Mesendoderm (in vitro differentiated cells): ENCODE measurements at regions not wholly inside any gene's neighbourhood (a gene's known extent, or its start where the extent isn't known, plus 50 kb on each side); places are given as distances from the start of the nearest gene placed in this dataset.
A peak's percentile ranks its signal among the peaks of the same experiment; 100 is the strongest.
"Not testable (repeated sequence)": the region's sequence is repeated elsewhere in the genome, so short reads cannot be mapped to it uniquely, and the experiment has no call there.

Source experiments
- DNase-seq: peaks from one replicate; pipeline ENCODE4 v3.0.0; 2013
- H2AK5ac ChIP-seq: 2 replicates; pipeline ENCODE4 v1.6.1; 2013; ENCODE audit warnings: low read length, inconsistent platforms
- H2BK120ac ChIP-seq: 2 replicates; pipeline ENCODE4 v1.6.1; 2013; ENCODE audit warnings: low read depth, mild to moderate bottlenecking, low read length, moderate library complexity, mixed read lengths
- H2BK15ac ChIP-seq: replicated peaks from 2 replicates; pipeline ENCODE4 v1.6.1; 2013; ENCODE audit warnings: low read depth, mild to moderate bottlenecking, moderate library complexity
- H2BK5ac ChIP-seq: 2 replicates; pipeline ENCODE4 v1.6.1; 2013; ENCODE audit warnings: low read length, inconsistent platforms
- H3K18ac ChIP-seq: 2 replicates; pipeline ENCODE4 v1.6.1; 2013; ENCODE audit warnings: mild to moderate bottlenecking, low read length, mixed read lengths
- H3K23ac ChIP-seq: one replicate; pipeline ENCODE4 v1.6.1; 2013; ENCODE audit warnings: low read length
- H3K27ac ChIP-seq: 2 replicates; pipeline ENCODE4 v1.5.1; 2013; ENCODE audit warnings: low read depth, mild to moderate bottlenecking, inconsistent platforms, low read length, moderate library complexity
- H3K27me3 ChIP-seq: 2 replicates; pipeline ENCODE4 v1.6.1; 2013; ENCODE audit warnings: low read length, control low read depth, mild to moderate bottlenecking, inconsistent platforms; ENCODE audit not compliant: insufficient read depth, poor library complexity
- H3K36me3 ChIP-seq: 2 replicates; pipeline ENCODE4 v1.6.1; 2013; ENCODE audit warnings: low read length, inconsistent platforms; ENCODE audit not compliant: control insufficient read depth, insufficient read depth
- H3K4ac ChIP-seq: one replicate; pipeline ENCODE4 v1.6.1; 2013; ENCODE audit warnings: low read depth, mild to moderate bottlenecking, low read length, moderate library complexity
- H3K4me1 ChIP-seq: 2 replicates; pipeline ENCODE4 v1.6.1; 2013; ENCODE audit warnings: low read depth, low read length, inconsistent platforms; ENCODE audit not compliant: control insufficient read depth
- H3K4me2 ChIP-seq: 2 replicates; pipeline ENCODE4 v1.6.1; 2013; ENCODE audit warnings: low read length
- H3K4me3 ChIP-seq: 2 replicates; pipeline ENCODE4 v1.5.1; 2013; ENCODE audit warnings: mild to moderate bottlenecking, low read length
- H3K56ac ChIP-seq: one replicate; pipeline ENCODE4 v1.6.1; 2013; ENCODE audit warnings: low read length
- H3K79me1 ChIP-seq: 2 replicates; pipeline ENCODE4 v1.6.1; 2013; ENCODE audit warnings: low read length, inconsistent platforms
- H3K79me2 ChIP-seq: 2 replicates; pipeline ENCODE4 v1.6.1; 2013; ENCODE audit warnings: mild to moderate bottlenecking, low read length; ENCODE audit not compliant: control insufficient read depth, insufficient read depth
- H3K9ac ChIP-seq: 2 replicates; pipeline ENCODE4 v1.6.1; 2013; ENCODE audit warnings: low read length, inconsistent platforms
- H4K5ac ChIP-seq: one replicate; pipeline ENCODE4 v1.6.1; 2013; ENCODE audit warnings: low read length
- H4K8ac ChIP-seq: one replicate; pipeline ENCODE4 v1.6.1; 2013; ENCODE audit warnings: low read depth, mild to moderate bottlenecking, control low read depth, low read length, moderate library complexity
- WGBS: extraction: QIAGEN DNeasy Blood & Tissue Kit; methylation state at CpG from one replicate; pipeline ENCODE4 v1.1.7; 2013; ENCODE audit warnings: low lambda C conversion rate, missing lambda C conversion rate; ENCODE audit not compliant: insufficient coverage; ENCODE audit errors: extremely low coverage; 5-methylcytosine and 5-hydroxymethylcytosine counted together

DNA sequence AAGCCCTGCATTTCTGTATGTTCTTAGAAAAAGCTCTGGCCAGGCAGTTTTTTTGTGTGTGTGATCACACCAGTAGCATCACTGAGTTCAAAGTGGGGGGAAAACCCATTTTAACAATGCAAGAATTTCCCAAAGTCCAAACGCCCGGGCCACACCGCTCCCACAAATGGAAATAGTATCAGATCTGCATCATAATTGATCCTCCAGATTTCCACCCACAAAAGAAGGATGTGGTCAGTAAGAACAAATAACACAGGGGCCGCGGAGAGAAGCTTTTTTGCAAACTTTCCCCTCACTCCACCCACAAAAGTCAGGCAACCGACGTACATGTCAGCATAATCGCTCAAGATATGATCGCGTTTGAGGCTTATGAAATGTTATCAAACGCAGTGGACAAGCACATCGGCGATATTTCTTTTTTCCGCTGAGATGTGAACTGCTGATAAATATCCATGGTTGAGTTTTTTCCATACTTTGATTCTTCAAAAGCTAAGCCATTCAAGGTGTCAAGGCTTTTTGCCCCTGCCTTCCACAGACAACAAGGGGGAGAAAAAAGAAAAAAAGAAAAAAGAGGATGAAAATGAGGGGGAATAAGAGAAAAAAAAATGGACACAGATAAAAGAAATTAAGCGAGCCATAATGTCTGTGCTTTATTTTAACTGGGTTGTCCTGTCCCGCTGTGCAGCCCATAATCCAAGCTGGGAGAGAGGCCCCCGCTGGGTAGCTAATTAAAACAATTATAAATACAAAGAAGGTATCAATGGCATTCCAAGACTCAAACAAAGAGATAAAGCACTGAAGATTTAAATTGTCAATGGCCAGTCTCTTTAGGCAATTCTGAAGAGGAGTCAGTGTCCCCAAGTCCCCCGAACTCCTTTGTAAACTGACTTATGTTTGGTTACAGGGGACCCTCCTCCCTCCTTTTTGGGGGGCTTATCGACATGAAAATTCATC lies 143.5 kb downstream of the ZFP64 start:
- peaks cover 6% of the 10 kb centered on the region for H3K4me1 ChIP-seq
- peak overlapping the region; percentile 81 for H4K8ac ChIP-seq
- no CpG with 5 or more reads among the region's 19 CpGs for WGBS
- H2AK5ac ChIP-seq, result no peak overlapping the region
- H3K4ac ChIP-seq, result no peak overlapping the region
- DNase-seq, result peak; percentile 87
- H3K4me2 ChIP-seq, result peak overlapping the region; percentile 30
- peak overlapping the region; percentile 73 for H2BK120ac ChIP-seq
- H3K27ac ChIP-seq, result peak overlapping the region; percentile 77
- H2BK15ac ChIP-seq, result peak overlapping the region; percentile 74
- H3K79me1 ChIP-seq, result no peaks in the 10 kb centered on the region
- H3K18ac ChIP-seq, result peak overlapping the region; percentile 96
- peak overlapping the region; percentile 42 for H2BK5ac ChIP-seq
- no peak overlapping the region for H3K23ac ChIP-seq
- H3K27me3 ChIP-seq, result no peaks in the 10 kb centered on the region
- peak overlapping the region; percentile 31 for H3K9ac ChIP-seq
- H4K5ac ChIP-seq, result no peak overlapping the region
- no peaks in the 10 kb centered on the region for H3K79me2 ChIP-seq
- peak overlapping the region; percentile 45 for H3K56ac ChIP-seq
- H3K4me3 ChIP-seq, result no peak overlapping the region
- no peaks in the 10 kb centered on the region for H3K36me3 ChIP-seq

DNA sequence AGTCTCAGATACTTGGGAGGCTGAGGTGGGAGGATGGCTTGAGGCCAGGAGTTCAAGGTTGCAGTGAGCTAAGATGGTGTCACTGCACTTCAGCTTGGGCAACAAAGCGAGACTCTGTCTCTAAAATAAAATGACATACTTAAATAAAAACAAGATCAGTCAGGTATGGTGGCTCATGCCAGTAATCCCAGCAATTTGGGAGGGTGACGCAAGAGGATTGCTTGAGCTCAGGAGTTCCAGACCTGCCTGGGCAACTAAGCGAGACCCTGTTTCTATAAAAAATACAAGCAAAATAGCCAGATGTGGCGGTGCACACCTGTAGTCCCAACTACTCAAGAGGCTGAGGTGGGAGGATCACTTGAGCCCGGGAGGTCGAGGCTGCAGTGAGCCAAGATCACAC lies 149.6 kb downstream of the ZFP64 start:
- Histone ChIP-seq H3K4me1 (no peaks in the 10 kb centered on the region), H3K9ac (no peak overlapping the region), H3K36me3 (no peaks in the 10 kb centered on the region), H2AK5ac (no peak overlapping the region), H3K56ac (no peak overlapping the region), H4K8ac (no peak overlapping the region), H3K4me2 (no peak overlapping the region), H3K23ac (no peak overlapping the region), H2BK5ac (no peak overlapping the region), H2BK15ac (no peak overlapping the region), H4K5ac (no peak overlapping the region), H3K79me1 (no peaks in the 10 kb centered on the region), H3K18ac (no peak overlapping the region), H3K27ac (no peak overlapping the region), H2BK120ac (no peak overlapping the region), H3K79me2 (no peaks in the 10 kb centered on the region), H3K27me3 (no peaks in the 10 kb centered on the region), H3K4me3 (no peak overlapping the region), H3K4ac (no peak overlapping the region)
- no peak for DNase-seq
- no CpG with 5 or more reads among the region's 6 CpGs for WGBS

DNA sequence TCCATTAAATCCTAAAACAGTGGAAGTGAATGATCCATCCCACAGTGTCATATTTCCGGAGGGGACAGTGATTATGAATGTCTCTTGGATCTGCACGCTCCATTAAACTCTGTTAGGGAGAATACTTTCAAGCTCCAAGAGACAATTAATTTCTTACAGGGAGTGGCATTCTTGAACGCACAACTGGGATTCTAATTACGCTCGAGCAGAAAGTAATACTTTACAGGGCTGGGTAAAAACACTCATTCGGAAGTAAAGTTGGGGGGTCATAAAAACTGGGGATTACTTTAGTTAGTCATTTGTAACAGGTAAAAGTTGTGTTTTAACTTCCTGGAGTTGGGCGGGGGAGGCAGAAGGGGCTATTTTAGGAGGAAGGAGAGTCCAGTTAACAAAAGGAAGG lies 151.8 kb downstream of the ZFP64 start:
- H3K27ac ChIP-seq, result no peak overlapping the region
- H2BK5ac ChIP-seq, result no peak overlapping the region
- no CpG with 5 or more reads among the region's 7 CpGs for WGBS
- no peak overlapping the region for H2AK5ac ChIP-seq
- H3K79me1 ChIP-seq, result no peaks in the 10 kb centered on the region
- no peaks in the 10 kb centered on the region for H3K27me3 ChIP-seq
- H3K36me3 ChIP-seq, result no peaks in the 10 kb centered on the region
- no peak overlapping the region for H3K56ac ChIP-seq
- H3K4ac ChIP-seq, result no peak overlapping the region
- H3K9ac ChIP-seq, result no peak overlapping the region
- no peaks in the 10 kb centered on the region for H3K4me1 ChIP-seq
- no peak overlapping the region for H3K18ac ChIP-seq
- H2BK120ac ChIP-seq, result no peak overlapping the region
- no peak overlapping the region for H2BK15ac ChIP-seq
- no peak overlapping the region for H4K5ac ChIP-seq
- no peaks in the 10 kb centered on the region for H3K79me2 ChIP-seq
- no peak for DNase-seq
- H4K8ac ChIP-seq, result no peak overlapping the region
- H3K4me3 ChIP-seq, result no peak overlapping the region
- no peak overlapping the region for H3K4me2 ChIP-seq
- no peak overlapping the region for H3K23ac ChIP-seq

DNA sequence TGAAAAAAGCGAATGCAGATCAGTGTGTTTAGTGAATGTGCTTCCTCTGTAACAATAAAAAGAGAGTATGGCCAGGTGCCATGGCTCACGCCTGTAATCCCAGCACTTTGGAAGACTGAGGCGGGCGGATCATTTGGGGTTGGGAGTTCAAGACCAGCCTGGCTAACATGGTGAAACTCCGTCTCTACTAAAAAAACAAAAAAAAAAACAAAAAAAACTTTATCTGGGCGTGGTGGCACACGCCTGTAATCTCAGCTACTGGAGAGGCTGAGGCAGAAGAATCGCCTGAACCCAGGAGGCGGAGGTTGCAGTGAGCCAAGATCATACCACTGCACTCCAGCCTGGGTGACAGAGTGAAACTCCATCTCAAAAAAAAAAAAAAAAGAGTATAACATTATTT lies 152.9 kb downstream of the ZFP64 start:
- H3K56ac ChIP-seq, H3K4me2 ChIP-seq, H3K27ac ChIP-seq, H3K18ac ChIP-seq, H3K4me1 ChIP-seq, H3K79me2 ChIP-seq, H4K5ac ChIP-seq, DNase-seq, H2AK5ac ChIP-seq, H3K4ac ChIP-seq, H3K9ac ChIP-seq, H3K79me1 ChIP-seq, H2BK5ac ChIP-seq, H2BK120ac ChIP-seq, H4K8ac ChIP-seq, H3K27me3 ChIP-seq, H3K4me3 ChIP-seq, H3K23ac ChIP-seq, H3K36me3 ChIP-seq, H2BK15ac ChIP-seq: not testable (repeated sequence)
- WGBS, result no CpG with 5 or more reads among the region's 9 CpGs

DNA sequence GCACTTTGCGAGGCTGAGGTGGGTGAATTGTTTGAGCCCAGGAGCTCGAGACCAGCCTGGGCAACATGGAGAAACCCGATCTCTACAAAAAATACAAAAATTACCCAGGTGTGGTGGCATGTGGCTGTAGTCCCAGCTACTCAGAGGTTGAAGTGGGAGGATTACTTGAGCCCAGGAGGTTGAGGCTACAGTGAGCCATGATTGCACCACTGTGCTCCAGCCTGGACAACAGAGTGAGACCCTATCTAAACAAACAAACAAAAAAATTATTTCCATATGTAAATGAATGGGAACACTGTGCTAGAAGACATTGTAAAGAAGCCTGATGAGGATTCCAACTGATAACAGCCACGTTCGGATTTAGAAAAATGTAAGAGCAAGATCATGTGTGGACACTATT lies 154.2 kb downstream of the ZFP64 start:
- no peak for DNase-seq
- H3K36me3 ChIP-seq, result no peaks in the 10 kb centered on the region
- no peak overlapping the region for H3K23ac ChIP-seq
- H3K9ac ChIP-seq, result no peak overlapping the region
- H3K56ac ChIP-seq, result no peak overlapping the region
- no peaks in the 10 kb centered on the region for H3K4me1 ChIP-seq
- H3K27ac ChIP-seq, result no peak overlapping the region
- H3K79me2 ChIP-seq, result no peaks in the 10 kb centered on the region
- no peak overlapping the region for H2BK5ac ChIP-seq
- H3K27me3 ChIP-seq, result no peaks in the 10 kb centered on the region
- no peaks in the 10 kb centered on the region for H3K79me1 ChIP-seq
- no peak overlapping the region for H4K5ac ChIP-seq
- H2BK120ac ChIP-seq, result no peak overlapping the region
- H4K8ac ChIP-seq, result no peak overlapping the region
- H2BK15ac ChIP-seq, result no peak overlapping the region
- no peak overlapping the region for H2AK5ac ChIP-seq
- no CpG with 5 or more reads among the region's 5 CpGs for WGBS
- no peak overlapping the region for H3K18ac ChIP-seq
- H3K4ac ChIP-seq, result no peak overlapping the region
- H3K4me3 ChIP-seq, result no peak overlapping the region
- H3K4me2 ChIP-seq, result no peak overlapping the region
